HG02884 (cell line): ENCODE measurements at regions not wholly inside any gene's neighbourhood (a gene's known extent, or its start where the extent isn't known, plus 50 kb on each side); places are given as distances from the start of the nearest gene placed in this dataset.

Experiments
- ATAC-seq: cut with Tn5 transposase; IDR thresholded peaks from one replicate; pipeline ENCODE4 v1.9.1; 2021; ENCODE audit warnings: mild to moderate bottlenecking, moderate library complexity; ENCODE audit not compliant: unreplicated experiment

DNA sequence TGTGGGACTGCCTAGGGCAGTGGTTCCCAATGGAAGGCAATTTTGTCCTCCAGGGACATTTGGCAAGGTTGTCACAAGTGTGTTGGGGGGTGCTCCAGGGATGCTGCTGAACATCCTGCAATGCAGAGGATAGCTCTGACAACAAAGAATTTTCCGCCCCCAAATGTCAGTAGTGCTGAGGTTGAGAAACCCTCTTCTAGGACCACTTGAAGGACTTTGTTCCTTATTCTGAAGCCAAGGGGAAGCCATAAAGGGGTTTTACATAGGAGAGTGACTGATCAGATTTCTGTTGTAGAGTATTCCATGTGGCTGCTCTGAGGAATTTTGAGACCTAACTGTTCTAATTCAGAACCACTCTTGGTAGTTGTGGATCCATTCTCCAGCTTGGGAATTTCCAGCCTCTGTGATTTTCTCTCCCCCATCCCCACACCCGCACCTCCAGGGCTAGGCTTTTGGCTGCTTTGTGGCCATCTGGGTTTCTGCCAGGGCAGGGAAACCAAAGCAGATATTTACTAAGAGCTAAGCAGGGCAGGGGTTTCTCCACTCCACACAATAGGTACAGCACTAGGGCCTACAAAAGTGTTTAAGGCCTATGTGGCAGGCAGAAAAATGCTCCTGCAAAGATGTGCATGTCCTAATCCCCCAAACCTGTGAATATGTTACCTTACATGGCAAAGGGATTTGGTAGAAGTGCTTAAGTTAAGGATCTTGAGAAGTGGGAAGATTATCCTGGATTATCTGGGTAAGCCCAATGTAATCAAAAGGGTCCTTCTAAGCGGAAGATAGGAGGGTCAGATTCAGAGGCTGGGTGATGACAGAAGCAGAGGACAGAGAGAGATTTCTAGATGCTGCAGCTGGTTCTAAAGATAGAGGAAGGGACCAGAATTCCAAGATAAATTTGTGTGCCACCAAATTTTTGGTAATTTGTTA lies 135.4 kb downstream of the TMEM17 start:
- ATAC-seq: no peak

DNA sequence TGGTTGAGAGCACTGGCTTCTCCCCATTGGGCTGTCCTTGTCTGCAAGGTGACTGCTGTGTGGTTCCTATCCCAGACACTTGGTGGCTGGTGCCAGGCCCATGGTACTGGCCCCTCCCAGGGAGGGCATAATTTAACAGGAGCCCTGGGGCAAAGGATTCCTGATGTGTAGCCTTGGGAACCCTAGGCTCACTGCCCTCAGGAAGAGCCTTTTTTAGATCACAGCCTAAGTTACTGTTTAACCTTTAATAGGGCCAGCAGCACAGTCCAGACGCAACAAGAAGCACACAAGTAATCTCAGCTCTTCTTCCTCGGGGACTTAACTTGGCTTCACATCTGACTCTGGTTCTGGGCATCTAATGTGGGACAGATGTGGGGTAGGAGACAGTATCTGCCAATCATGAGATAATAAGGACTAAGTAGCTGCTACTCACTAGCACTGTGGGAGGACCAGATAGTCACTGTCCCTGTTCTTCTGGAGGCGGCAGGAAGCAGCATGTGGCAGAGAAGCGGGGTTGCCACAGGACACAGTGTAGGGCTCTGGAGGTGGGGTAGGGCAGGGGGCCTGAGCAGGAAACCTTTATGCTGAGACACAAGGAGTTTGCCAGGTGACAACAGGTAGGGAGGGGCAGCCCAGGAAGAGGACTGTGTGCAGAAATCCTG lies 136.3 kb downstream of the TMEM17 start:
- ATAC-seq: no peak

DNA sequence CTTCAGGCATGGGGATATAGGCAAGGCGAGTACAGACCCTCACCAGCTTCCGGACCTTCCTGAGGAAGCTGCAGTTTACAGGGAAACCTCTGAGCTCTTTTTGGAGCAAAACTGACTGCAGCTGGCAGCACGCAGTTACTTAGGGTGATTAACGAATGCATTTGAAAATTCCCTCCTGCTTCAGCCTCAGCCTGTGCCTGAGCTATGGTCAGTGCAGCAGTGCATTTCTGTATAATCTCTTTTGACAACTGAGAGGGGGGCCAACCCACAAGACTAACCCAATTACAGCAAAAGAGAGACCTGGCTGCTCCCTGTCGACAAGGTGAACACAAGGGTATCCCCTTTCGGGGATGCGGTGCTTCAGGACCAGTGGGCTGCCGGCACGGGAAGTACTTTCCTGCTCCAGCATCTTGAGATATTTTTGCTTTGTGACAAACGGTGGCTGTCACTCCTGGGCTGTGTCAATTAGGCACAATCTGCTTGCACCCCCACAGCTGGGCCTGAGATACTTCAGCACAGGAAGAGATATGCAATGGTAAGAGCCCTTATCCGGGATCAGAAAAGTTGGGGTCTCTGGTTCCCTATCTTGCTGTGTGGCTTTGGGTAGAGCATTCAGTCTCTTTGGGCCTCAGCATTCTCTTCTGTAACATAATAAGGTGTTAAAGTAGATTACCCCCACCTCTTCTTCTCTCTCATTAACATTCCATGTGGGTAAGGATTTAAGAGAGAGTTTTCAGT lies 141.0 kb downstream of the TMEM17 start:
- no peak for ATAC-seq

DNA sequence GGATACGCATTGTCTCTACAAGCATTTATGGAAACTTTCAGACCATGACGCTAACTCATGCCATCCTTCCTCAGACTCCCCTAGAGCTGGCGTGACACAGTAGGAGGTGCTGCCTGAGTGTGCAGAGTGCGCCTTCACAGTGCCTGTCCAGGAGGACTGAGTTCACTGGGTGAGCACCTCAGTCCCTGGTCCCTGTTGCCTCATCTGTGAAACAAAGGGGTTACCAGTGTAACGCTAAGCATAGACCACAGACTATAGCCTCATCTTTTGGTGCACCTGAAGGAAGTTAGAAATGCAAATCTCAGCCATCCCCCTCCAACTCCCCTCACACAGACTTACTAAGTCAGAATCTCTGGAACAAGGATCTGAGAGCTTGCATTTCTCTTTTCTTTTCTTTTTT lies 142.8 kb downstream of the TMEM17 start:
- ATAC-seq: peak; percentile 74

DNA sequence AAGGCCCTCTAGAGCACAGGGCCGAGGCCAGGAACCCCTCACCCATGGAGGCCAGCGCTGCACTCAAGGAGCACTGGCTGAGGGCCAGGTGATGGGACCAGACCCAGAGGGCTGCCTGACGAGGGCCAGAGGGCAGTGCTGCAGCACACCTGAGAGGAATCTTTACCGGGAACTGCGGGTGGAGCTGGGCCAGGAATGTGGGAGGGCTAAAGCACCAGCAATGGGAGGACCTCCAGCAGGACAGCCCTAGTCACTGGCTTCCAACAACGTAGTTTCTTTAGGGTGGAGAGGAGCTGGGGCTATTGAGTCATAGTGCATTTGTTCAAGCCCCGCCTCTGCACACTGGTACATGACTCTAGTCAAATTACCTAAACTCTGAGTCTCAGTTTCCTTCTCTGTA lies 143.4 kb downstream of the TMEM17 start:
- peak; percentile 45 for ATAC-seq

DNA sequence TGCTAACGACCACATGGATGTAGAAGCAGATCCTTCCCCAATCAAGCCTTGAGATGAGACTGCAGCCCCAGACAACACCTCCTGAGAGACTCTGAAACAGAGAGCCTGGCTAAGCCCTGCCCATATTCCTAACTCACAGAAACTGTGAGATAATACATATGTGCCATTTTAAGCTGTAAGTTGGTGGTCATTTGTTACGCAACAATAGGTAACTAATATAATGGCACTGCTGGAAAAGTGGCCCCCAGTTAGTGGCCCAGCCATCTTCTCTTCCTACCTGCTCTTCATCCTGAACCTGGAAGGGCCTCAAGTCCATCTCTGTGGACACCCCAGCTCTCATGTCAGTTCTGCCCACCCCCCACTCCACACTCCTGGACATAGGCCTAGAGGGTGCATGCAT lies 144.0 kb downstream of the TMEM17 start:
- ATAC-seq: no peak

DNA sequence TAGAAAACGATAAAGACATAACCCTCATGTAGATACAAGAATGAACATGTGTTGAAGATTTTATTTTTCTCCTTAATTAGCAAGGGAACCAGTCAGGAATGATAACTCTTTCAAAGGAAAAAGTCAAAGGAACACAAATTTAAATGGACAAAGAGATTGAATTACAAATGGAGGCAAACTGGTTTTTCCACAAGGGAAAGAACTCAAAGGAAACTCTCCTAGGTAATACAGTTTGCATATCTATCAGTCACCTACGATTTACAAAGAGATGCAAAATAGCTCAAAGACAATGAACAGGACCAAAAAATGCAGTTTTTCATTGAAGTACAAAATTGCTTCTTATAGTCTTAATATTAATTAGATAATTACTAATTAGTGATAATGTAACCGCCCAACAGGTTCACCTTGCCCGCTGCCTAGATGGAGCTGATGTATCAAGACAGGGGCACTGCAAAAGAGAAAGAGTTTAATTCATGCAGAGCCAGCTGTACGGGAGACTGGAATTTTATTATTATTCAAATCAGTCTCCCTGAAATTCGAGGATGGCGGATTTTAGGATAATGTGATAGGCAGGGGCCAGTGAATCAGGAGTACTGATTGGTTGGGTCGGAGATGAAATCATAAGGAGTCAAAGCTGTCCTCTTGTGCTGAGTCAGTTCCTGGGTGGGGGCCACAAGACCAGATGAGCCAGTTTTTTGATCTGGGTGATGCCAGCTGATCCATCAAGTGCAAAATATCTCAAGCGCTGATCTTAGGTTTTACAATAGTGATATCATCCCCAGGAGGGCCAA lies 151.0 kb downstream of the TMEM17 start:
- no peak for ATAC-seq

DNA sequence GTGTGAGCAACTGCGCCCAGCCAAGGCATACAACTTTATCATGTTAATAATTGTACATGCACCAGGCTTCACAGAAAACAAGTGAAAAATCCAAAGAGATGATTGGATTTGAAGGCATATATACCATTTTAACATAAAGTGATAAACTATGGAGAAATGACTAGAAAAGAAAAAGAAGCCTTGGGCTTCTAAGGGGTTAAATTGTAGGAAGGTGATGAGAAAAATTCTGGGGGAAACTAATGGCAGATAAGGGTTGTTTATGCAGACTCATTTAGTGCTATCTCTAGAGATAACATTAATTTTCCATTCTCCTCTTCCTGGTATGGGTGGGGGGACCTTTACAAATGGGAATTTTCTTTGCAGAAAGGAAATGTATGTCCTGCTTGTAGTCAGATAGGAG lies 154.0 kb downstream of the TMEM17 start:
- no peak for ATAC-seq

DNA sequence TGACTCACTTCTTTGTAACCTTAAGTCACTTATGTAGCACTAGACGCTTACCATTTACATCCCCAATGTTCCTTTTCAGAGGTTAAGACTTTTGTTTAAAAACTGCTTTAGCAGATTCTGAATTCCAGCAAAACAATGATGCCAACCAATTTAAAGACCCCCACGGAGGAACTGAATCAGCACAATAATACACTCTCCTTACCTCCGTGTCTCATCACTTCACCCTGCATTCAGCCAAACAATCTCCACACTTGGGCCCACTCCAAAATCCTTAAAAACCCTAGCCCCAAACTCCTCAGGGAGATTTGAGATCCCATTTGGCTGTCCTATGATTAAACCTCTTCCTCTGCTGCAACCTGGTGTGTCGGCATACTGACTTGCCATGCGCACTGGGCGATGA lies 153.9 kb downstream of the B3GNT2 start:
- no peak for ATAC-seq

DNA sequence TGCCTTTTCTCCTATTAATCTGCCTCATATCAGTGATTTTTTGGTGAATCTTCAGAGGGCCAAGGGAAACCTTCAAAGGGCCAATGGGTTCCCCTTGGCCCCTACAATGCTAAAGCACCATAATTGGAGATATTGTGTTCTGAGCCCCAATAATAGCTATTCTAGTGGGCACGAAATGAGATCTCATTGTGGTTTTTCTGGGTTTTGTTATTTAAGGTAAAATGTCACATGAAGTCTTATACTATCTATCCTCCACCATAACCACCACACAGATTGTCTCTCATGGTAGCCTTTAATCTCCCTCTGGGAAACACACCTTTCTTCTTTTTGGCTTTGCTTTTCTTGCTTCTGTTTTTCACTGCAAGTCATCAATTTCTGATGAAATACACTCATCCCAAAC lies 152.8 kb downstream of the B3GNT2 start:
- ATAC-seq: no peak

DNA sequence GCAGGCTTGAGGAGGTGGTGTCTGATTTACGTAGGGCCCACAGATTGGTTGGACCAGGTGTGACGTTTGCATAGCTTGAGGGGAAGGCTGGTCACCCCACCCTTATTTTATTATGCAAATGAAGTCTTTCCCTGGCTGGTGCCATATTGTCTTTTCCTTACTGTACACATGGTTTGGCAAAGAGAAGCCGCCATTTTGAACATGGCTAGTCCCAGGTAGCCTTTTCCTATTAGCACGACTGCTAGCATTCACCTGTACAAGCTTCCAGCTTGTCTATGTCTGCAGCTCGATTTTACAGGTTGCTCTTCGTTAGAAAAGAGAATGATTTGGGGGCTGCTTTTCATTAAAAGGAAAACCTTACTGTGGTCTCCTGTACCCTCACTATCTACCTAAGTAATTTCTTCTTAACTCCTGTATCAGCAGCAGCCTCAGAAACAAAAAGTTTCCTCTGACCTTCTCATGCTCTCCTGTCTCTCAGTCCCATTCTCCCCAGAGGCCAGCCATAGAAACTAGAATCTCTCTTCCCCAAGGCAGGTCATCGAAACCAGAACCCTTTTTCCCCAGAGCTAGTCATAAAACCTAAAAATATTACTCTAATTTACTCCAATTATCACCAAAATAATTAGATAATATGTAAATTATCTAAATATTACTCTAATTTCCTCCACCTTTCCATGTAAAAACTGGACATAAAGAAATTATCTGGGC lies 151.8 kb downstream of the B3GNT2 start:
- ATAC-seq: no peak

DNA sequence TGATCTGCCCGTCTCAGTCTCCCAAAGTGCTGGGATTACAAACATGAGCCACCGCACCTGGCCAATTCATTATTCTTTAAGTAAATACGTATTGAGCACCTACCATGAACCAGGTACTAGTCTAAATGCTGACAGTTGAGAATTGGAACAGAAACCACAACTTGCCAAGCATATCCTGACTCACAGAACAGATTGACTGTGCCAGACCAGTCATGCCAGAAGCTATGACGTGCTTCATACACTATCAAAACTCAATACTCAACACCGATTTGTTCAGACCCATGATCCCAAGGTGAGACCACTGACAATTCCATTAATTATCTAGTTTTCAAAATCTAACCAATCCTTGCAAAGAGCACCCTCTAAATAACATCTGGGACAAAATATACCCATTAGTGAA lies 148.6 kb downstream of the B3GNT2 start:
- ATAC-seq: peak; percentile 72

DNA sequence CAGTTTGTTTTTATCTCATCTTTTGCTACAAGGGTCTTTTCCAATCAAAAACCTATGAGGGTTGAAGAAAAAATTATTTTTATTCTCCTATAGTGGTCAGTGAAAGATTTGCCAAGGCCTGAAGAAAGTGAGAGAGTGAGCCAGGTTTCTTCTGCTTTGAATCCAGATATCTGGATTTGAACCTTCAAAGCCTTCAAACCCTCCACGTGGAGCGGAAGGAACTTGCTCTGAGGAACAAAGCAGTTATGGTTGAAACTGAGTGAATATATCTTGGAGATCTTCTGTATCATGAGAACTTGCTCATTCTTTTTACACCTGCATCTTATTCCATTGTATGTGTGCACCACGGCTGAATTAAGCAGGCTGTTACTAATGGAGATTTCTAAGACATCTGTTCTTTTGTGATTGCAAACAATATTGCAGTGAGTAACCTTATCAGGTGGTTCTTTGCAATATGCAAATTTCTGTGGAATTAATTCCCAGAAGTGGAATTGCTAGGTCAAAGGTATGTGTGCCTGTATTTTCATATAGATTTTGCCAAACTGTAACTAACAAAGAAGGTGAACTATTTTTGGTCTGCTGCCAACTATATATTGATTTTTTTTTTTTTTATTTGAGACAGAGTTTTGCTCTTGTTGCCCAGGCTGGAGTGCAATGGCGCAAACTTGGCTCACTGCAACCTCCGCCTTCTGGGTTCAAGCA lies 147.9 kb downstream of the B3GNT2 start:
- no peak for ATAC-seq

DNA sequence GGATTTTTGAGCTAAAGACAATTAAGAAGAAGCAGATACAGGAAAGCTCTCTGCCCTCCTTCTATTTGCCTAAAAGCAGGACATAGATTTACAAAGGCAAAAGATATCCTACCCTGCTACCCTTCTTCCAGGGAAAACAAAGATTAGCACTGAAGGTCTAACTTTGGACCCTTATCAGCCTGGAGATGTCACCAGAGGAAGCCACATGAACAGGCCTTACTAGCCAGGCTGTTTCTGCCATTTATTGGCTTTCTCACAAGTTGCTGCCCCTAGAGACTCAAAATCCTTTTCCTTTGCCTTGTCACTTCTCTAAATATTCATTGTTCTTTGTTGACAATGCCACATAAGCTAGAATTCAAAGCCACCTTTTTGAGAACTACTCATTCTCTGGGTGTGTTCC lies 147.3 kb downstream of the B3GNT2 start:
- ATAC-seq: no peak

DNA sequence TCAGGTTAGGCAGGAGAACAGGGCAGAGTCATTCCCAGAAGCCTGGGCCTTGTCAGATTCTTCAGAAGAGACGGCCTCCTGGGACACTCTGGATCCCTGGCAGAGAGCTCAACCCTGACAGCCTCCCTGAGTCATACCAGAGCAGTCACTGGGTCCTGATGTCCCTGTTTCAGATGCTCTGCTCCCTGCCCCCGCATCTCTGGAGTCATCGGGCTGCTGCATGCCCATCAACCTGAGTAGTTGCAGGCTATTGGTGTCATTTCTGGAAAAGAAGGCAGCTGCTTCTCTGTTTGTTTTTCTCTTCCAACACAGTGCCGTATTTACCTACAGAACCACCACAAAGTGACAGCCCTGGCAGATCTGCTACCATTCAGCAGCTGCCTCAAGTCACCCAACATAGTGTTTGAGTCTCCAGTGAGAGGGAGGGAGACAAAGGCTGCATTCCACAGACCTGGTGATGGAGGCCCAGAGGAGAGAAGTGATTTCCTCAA lies 145.1 kb downstream of the B3GNT2 start:
- ATAC-seq: peak; percentile 49

DNA sequence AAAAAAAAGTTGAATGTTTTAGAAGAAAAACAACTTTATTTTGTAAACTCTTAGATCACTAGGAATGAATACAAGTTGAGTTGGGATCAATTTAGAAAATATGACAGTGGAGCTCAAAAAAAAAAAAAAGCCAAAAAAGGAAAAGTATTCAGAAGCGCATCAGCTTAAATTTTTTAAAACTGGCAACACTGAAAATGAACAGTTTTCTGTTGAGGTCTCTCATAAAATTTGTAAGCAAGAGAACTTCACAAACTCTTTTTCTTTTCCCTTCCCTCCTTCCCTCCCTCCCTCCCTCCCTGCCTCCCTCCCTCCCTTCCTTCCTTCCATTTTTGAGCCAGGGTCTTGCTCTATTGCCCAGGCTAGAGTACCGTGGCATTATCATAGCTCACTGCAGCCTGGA lies 143.9 kb downstream of the B3GNT2 start:
- ATAC-seq: no peak

DNA sequence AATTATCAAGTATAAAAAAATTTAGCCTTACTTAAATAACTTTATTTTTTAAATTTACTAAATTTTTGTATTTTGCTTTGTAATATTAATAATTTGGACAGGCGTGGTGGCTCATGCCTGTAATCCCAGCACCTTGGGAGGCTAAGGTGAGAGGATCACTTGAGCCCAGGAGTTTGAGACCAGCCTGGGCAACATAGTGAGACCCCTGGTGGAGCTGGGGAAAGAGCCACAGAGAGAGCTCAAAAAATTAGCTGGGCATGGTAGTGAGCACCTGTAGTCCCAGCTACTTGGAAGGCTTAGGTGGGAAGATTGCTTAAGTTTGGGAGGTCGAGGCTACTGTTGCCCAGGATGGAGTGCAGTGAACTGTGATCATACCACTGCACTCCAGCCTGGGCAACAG lies 143.5 kb downstream of the B3GNT2 start:
- no peak for ATAC-seq

DNA sequence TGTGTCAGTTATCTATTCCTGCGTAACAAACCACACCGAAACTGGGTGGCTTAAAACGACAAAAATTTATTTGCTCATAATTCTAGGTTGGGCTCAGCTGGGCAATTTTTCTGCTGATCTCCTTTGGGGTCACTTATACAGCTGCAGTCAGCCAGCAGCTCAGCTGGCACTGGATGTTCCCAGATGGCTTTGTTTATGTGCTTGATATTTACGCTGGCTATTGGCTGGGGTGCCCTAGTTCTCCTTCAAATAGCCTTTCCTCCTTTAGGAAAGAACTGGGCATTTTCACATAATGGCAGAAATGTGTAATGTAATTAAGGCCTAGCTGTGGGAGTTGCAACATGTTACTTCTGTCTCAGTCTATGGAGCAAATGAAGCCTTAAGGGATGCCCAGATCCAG lies 142.2 kb downstream of the B3GNT2 start:
- no peak for ATAC-seq

DNA sequence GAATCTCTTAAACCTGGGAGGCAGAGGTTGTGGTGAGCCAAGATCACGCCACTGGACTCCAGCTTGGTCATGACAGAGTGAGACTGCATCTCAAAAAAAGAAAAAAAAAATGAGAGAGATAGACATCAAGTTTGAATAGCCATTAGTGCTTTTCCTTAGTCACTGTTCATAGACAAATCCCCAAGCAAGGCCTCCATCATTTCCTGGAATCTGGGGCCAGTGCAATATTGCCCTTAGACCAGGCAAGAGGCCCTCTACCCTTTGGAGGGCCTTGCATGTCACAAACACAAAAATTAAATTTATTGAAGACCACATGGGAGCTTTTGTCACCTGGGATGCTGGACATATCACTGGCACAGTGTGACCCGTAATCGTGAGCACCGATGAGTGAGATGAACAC lies 141.5 kb downstream of the B3GNT2 start:
- no peak for ATAC-seq

DNA sequence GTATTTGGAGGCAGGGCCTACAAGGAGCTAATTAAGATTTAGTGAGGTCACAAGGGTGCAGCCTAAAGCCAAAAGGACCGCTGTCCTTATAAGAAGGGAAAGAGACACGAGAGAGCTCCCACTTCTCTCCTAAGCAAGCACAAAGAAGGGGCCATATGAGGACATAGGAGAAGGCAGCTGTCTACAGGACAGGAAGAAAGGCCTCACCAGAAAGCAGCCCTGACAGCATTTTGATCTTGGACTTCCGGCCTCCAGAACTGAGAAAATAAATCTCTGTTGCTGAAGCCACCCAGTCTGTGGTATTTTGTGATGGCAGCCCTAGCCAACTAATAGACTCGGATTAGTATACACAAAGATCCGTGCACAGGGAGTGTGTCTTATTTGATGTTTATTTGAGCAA lies 139.7 kb downstream of the B3GNT2 start:
- ATAC-seq: no peak
